HEK293 (cell line): ENCODE measurements at regions not wholly inside any gene's neighbourhood (a gene's known extent, or its start where the extent isn't known, plus 50 kb on each side); places are given as distances from the start of the nearest gene placed in this dataset.

Experiments used
- GLIS1 ChIP-seq: fragments of 450-650 bp; formaldehyde crosslinking; IDR thresholded peaks from 2 replicates; pipeline ENCODE4 v1.5.1; 2016; ENCODE audit warnings: missing biosample characterization, missing genetic modification characterization
- OVOL3 ChIP-seq: fragments of 450-650 bp; formaldehyde crosslinking; IDR thresholded peaks from 2 replicates; pipeline ENCODE4 v1.5.1; 2016; ENCODE audit warnings: missing biosample characterization, missing genetic modification characterization
- PRDM6 ChIP-seq: fragments of 450-650 bp; formaldehyde crosslinking; IDR thresholded peaks from 2 replicates; pipeline ENCODE4 v1.5.1; 2017; ENCODE audit warnings: missing biosample characterization, missing genetic modification characterization
- WT1 ChIP-seq: fragments of 450-650 bp; formaldehyde crosslinking; IDR thresholded peaks from 2 replicates; pipeline ENCODE4 v1.5.1; 2016; ENCODE audit warnings: missing biosample characterization, missing genetic modification characterization
- ZBTB20 ChIP-seq: fragments of 450-650 bp; formaldehyde crosslinking; IDR thresholded peaks from 2 replicates; pipeline ENCODE4 v1.5.1; 2016; ENCODE audit warnings: missing biosample characterization, missing genetic modification characterization
- ZEB2 ChIP-seq: fragments of 450-650 bp; formaldehyde crosslinking; IDR thresholded peaks from 2 replicates; pipeline ENCODE4 v1.5.1; 2016; ENCODE audit warnings: missing biosample characterization, missing genetic modification characterization
- ZFHX2 ChIP-seq: fragments of 450-650 bp; formaldehyde crosslinking; conservative IDR thresholded peaks from 2 replicates; pipeline ENCODE4 v1.5.1; 2016; ENCODE audit warnings: missing biosample characterization, missing genetic modification characterization
- ZNF155 ChIP-seq: fragments of 450-650 bp; formaldehyde crosslinking; IDR thresholded peaks from 2 replicates; pipeline ENCODE4 v1.5.1; 2016; ENCODE audit warnings: missing biosample characterization, missing genetic modification characterization
- ZNF2 ChIP-seq: fragments of 450-650 bp; formaldehyde crosslinking; IDR thresholded peaks from 2 replicates; pipeline ENCODE4 v1.5.1; 2016; ENCODE audit warnings: missing biosample characterization, missing genetic modification characterization
- ZNF239 ChIP-seq: fragments of 450-650 bp; formaldehyde crosslinking; IDR thresholded peaks from 2 replicates; pipeline ENCODE4 v1.5.1; 2016; ENCODE audit warnings: missing biosample characterization, missing genetic modification characterization
- ZNF292 ChIP-seq: fragments of 450-650 bp; formaldehyde crosslinking; IDR thresholded peaks from 2 replicates; pipeline ENCODE4 v1.5.1; 2016; ENCODE audit warnings: low read depth, missing biosample characterization, missing genetic modification characterization, borderline replicate concordance
- ZNF302 ChIP-seq: fragments of 450-650 bp; formaldehyde crosslinking; IDR thresholded peaks from 2 replicates; pipeline ENCODE4 v1.5.1; 2016; ENCODE audit warnings: missing biosample characterization, missing genetic modification characterization, low read depth
- ZNF311 ChIP-seq: fragments of 450-650 bp; formaldehyde crosslinking; IDR thresholded peaks from 2 replicates; pipeline ENCODE4 v1.5.1; 2017; ENCODE audit warnings: missing biosample characterization, missing genetic modification characterization, borderline replicate concordance
- ZNF37A ChIP-seq: fragments of 450-650 bp; IDR thresholded peaks from 2 replicates; pipeline ENCODE4 v1.5.1; 2018; ENCODE audit warnings: missing biosample characterization, missing genetic modification characterization
- ZNF514 ChIP-seq: fragments of 450-650 bp; formaldehyde crosslinking; IDR thresholded peaks from 2 replicates; pipeline ENCODE4 v1.5.1; 2016; ENCODE audit warnings: missing biosample characterization, missing genetic modification characterization
- ZNF544 ChIP-seq: fragments of 450-650 bp; formaldehyde crosslinking; IDR thresholded peaks from 2 replicates; pipeline ENCODE4 v1.5.0; 2017; ENCODE audit warnings: missing biosample characterization, missing genetic modification characterization
- ZNF596 ChIP-seq: fragments of 450-650 bp; IDR thresholded peaks from 2 replicates; pipeline ENCODE4 v1.5.0; 2018; ENCODE audit warnings: missing biosample characterization, mild to moderate bottlenecking, missing genetic modification characterization, moderate library complexity
- ZNF624 ChIP-seq: fragments of 450-650 bp; formaldehyde crosslinking; IDR thresholded peaks from 2 replicates; pipeline ENCODE4 v1.5.1; 2017; ENCODE audit warnings: missing biosample characterization, missing genetic modification characterization
- ZNF626 ChIP-seq: fragments of 450-650 bp; sonication (Bioruptor Pico); formaldehyde crosslinking; IDR thresholded peaks from 2 replicates; pipeline ENCODE4 v1.5.1; 2018; ENCODE audit warnings: missing biosample characterization, missing genetic modification characterization, inconsistent platforms
- ZSCAN4 ChIP-seq: fragments of 450-650 bp; formaldehyde crosslinking; IDR thresholded peaks from 2 replicates; pipeline ENCODE4 v1.5.1; 2017; ENCODE audit warnings: missing biosample characterization, missing genetic modification characterization
- TF ChIP-seq, protein P1 (sequence below): fragments of 450-650 bp; formaldehyde crosslinking; IDR thresholded peaks from 2 replicates; pipeline ENCODE4 v1.5.1; 2017; ENCODE audit warnings: missing biosample characterization, missing genetic modification characterization
- TF ChIP-seq, protein P2 (sequence below): fragments of 450-650 bp; formaldehyde crosslinking; IDR thresholded peaks from 2 replicates; pipeline ENCODE4 v1.5.1; 2016; ENCODE audit warnings: missing biosample characterization, missing genetic modification characterization
- TF ChIP-seq, protein P3 (sequence below): fragments of 450-650 bp; formaldehyde crosslinking; IDR thresholded peaks from 2 replicates; pipeline ENCODE4 v1.5.1; 2016; ENCODE audit warnings: missing biosample characterization, missing genetic modification characterization
- TF ChIP-seq, protein P4 (sequence below): fragments of 450-650 bp; formaldehyde crosslinking; conservative IDR thresholded peaks from 2 replicates; pipeline ENCODE4 v1.5.1; 2016; ENCODE audit warnings: low read depth, missing biosample characterization, missing genetic modification characterization
- TF ChIP-seq, protein P5 (sequence below): fragments of 450-650 bp; formaldehyde crosslinking; optimal IDR thresholded peaks from 2 replicates; pipeline ENCODE3; 2016; ENCODE audit warnings: missing biosample characterization, mild to moderate bottlenecking, missing genetic modification characterization

DNA sequence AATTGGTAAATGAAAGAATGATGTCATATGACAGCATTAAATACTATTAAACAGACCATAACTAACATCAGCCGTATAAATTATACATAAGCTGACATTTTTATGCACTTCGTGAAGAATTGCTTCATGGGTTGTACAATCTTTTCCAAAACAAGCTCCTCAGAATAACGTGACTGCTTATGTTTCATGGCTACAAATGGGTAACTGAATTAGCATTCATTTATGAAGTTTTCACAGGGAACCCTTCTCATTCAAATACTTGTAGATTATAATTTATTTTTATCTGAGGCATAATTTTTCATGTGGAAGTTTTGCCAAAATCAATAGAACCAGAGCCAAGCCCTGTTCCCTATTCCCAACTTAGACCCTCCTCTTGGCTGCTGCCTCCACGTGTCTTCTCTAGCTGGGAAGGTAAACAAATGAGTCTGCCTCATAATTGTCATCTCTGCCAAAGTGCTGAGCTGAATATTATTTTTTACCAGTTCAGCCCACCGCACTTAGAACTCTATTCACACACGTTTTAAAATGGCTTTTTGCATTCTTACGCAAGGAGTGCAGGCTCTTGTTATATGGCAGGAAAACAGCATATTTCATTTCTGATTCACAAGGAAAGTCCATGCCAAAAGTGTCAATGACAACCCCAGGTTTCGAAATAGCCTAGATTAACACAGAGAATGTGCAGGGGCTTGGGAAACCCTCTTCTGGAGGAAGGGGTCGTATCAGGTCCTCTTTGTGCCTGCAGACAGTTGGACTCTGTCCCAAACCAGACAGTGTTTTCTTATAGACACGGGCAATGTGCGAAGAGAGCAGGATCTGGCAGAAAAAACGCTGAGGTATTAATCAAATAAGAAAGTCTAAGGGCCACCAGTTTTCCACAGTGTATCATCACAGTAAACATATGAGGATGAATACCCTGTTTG is 370.7 kb upstream of the MGMT start (continued):
- TF ChIP-seq ZSCAN4 (tag by site-specific recombination) (peak; percentile 19; the same call in 1 of the 2 replicates), WT1 (tag by site-specific recombination) (peak; percentile 75), ZNF37A (tag by site-specific recombination) (no peak), ZNF311 (tag by site-specific recombination) (no peak), ZNF596 (no peak), ZNF239 (tag by site-specific recombination) (no peak), ZNF514 (tag by site-specific recombination) (no peak), ZNF626 (tag by site-specific recombination) (no peak), PRDM6 (tag by site-specific recombination) (peak; percentile 98), ZNF2 (tag by site-specific recombination) (no peak; the same call in 1 of the 2 replicates), ZNF155 (tag by site-specific recombination) (no peak), OVOL3 (tag by site-specific recombination) (peak; percentile 87), ZBTB20 (no peak; the same call in 1 of the 2 replicates), ZNF544 (tag by site-specific recombination) (no peak), ZNF302 (tag by site-specific recombination) (no peak), ZNF292 (no peak), ZFHX2 (tag by site-specific recombination) (no peak), ZEB2 (peak; percentile 82; the same call in 1 of the 2 replicates), GLIS1 (tag by site-specific recombination) (peak; percentile 33; the same call in 1 of the 2 replicates), ZNF624 (tag by site-specific recombination) (no peak)
- TF ChIP-seq, protein P1, sequence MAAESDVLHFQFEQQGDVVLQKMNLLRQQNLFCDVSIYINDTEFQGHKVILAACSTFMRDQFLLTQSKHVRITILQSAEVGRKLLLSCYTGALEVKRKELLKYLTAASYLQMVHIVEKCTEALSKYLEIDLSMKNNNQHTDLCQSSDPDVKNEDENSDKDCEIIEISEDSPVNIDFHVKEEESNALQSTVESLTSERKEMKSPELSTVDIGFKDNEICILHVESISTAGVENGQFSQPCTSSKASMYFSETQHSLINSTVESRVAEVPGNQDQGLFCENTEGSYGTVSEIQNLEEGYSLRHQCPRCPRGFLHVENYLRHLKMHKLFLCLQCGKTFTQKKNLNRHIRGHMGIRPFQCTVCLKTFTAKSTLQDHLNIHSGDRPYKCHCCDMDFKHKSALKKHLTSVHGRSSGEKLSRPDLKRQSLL (tag by site-specific recombination), result no peak
- TF ChIP-seq, protein P2, sequence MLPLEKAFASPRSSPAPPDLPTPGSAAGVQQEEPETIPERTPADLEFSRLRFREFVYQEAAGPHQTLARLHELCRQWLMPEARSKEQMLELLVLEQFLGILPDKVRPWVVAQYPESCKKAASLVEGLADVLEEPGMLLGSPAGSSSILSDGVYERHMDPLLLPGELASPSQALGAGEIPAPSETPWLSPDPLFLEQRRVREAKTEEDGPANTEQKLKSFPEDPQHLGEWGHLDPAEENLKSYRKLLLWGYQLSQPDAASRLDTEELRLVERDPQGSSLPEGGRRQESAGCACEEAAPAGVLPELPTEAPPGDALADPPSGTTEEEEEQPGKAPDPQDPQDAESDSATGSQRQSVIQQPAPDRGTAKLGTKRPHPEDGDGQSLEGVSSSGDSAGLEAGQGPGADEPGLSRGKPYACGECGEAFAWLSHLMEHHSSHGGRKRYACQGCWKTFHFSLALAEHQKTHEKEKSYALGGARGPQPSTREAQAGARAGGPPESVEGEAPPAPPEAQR, result no peak
- TF ChIP-seq, protein P3, sequence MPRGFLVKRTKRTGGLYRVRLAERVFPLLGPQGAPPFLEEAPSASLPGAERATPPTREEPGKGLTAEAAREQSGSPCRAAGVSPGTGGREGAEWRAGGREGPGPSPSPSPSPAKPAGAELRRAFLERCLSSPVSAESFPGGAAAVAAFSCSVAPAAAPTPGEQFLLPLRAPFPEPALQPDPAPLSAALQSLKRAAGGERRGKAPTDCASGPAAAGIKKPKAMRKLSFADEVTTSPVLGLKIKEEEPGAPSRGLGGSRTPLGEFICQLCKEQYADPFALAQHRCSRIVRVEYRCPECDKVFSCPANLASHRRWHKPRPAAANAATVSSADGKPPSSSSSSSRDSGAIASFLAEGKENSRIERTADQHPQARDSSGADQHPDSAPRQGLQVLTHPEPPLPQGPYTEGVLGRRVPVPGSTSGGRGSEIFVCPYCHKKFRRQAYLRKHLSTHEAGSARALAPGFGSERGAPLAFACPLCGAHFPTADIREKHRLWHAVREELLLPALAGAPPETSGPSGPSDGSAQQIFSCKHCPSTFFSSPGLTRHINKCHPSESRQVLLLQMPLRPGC (tag by site-specific recombination), result peak; percentile 87
- TF ChIP-seq, protein P4, sequence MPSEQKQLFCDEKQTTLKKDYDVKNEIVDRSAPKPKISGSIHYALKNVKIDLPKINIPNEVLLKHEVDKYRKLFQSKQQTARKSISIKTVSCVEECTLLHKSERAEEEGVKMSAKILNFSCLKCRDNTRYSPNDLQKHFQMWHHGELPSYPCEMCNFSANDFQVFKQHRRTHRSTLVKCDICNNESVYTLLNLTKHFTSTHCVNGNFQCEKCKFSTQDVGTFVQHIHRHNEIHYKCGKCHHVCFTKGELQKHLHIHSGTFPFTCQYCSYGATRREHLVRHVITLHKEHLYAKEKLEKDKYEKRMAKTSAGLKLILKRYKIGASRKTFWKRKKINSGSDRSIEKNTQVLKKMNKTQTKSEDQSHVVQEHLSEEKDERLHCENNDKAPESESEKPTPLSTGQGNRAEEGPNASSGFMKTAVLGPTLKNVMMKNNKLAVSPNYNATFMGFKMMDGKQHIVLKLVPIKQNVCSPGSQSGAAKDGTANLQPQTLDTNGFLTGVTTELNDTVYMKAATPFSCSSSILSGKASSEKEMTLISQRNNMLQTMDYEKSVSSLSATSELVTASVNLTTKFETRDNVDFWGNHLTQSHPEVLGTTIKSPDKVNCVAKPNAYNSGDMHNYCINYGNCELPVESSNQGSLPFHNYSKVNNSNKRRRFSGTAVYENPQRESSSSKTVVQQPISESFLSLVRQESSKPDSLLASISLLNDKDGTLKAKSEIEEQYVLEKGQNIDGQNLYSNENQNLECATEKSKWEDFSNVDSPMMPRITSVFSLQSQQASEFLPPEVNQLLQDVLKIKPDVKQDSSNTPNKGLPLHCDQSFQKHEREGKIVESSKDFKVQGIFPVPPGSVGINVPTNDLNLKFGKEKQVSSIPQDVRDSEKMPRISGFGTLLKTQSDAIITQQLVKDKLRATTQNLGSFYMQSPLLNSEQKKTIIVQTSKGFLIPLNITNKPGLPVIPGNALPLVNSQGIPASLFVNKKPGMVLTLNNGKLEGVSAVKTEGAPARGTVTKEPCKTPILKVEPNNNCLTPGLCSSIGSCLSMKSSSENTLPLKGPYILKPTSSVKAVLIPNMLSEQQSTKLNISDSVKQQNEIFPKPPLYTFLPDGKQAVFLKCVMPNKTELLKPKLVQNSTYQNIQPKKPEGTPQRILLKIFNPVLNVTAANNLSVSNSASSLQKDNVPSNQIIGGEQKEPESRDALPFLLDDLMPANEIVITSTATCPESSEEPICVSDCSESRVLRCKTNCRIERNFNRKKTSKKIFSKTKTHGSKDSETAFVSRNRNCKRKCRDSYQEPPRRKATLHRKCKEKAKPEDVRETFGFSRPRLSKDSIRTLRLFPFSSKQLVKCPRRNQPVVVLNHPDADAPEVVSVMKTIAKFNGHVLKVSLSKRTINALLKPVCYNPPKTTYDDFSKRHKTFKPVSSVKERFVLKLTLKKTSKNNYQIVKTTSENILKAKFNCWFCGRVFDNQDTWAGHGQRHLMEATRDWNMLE (tag by site-specific recombination), result 0 out of 2 replicates have a peak, but pooled peaks have one; percentile 14
- TF ChIP-seq, protein P5, sequence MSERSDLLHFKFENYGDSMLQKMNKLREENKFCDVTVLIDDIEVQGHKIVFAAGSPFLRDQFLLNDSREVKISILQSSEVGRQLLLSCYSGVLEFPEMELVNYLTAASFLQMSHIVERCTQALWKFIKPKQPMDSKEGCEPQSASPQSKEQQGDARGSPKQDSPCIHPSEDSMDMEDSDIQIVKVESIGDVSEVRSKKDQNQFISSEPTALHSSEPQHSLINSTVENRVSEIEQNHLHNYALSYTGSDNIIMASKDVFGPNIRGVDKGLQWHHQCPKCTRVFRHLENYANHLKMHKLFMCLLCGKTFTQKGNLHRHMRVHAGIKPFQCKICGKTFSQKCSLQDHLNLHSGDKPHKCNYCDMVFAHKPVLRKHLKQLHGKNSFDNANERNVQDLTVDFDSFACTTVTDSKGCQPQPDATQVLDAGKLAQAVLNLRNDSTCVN (tag by site-specific recombination), result no peak
